HEK293 (cell line): ENCODE measurements at regions not wholly inside any gene's neighbourhood (a gene's known extent, or its start where the extent isn't known, plus 50 kb on each side); places are given as distances from the start of the nearest gene placed in this dataset.

Experiments used
- CTCF ChIA-PET: fragments of 350-600 bp; formaldehyde crosslinking; extraction: SDS; loops from one replicate; lab custom pipeline; 2021; ENCODE audit warnings: antibody characterized with exemption; lab: Yijun Ruan, JAX
- POLR2A ChIA-PET: fragments of 300-600 bp; formaldehyde crosslinking; extraction: SDS; loops from one replicate; lab custom pipeline; 2020; ENCODE audit warnings: antibody characterized with exemption, inconsistent platforms; lab: Yijun Ruan, JAX
- H3K27ac ChIP-seq: fragments of 200-500 bp; sonication (Bioruptor generic); 2 replicates; pipeline ENCODE4 v1.5.1; 2014; ENCODE audit warnings: low read depth, low read length, control low read depth, inconsistent platforms; ENCODE audit errors: extremely low read depth
- H3K36me3 ChIP-seq, 2 experiments: fragments of 200-500 bp in 1 of 2; sonication (Bioruptor generic) in 1 of 2; 1 replicate in 1 of 2; 2 replicates in 1 of 2; pipeline ENCODE4 v1.5.1; 2014 to 2017; ENCODE audit warnings: inconsistent platforms in 2 of 2, low read length in 2 of 2; ENCODE audit not compliant: control insufficient read depth in 2 of 2, insufficient read depth in 1 of 2
- H3K4me1 ChIP-seq: fragments of 200-500 bp; sonication (Bioruptor generic); 2 replicates; pipeline ENCODE4 v1.5.1; 2014; ENCODE audit warnings: mild to moderate bottlenecking, low read length, inconsistent platforms; ENCODE audit not compliant: control insufficient read depth, insufficient read depth
- H3K4me3 ChIP-seq: 2 replicates; pipeline ENCODE4 v1.5.1; 2011; ENCODE audit warnings: low read depth, mild to moderate bottlenecking, control low read depth, low read length, moderate library complexity
- H3K9me3 ChIP-seq: fragments of 200-500 bp; sonication (Bioruptor generic); 2 replicates; pipeline ENCODE4 v1.5.1; 2014; ENCODE audit warnings: low read depth, low read length, inconsistent platforms; ENCODE audit not compliant: control insufficient read depth, insufficient read depth
- SETDB1 ChIP-seq: IDR thresholded peaks from one replicate; pipeline ENCODE4 v1.6.1; 2017; ENCODE audit warnings: mild to moderate bottlenecking, low read length, moderate library complexity, mixed read lengths; ENCODE audit not compliant: insufficient read length
- YY1 ChIP-seq: fragments of 450-650 bp; formaldehyde crosslinking; IDR thresholded peaks from 2 replicates; pipeline ENCODE4 v1.5.1; 2018; ENCODE audit warnings: missing biosample characterization, missing genetic modification characterization
- ZNF169 ChIP-seq: fragments of 450-650 bp; formaldehyde crosslinking; IDR thresholded peaks from 2 replicates; pipeline ENCODE4 v1.5.1; 2016; ENCODE audit warnings: missing biosample characterization, missing genetic modification characterization
- ZNF202 ChIP-seq: fragments of 450-650 bp; formaldehyde crosslinking; IDR thresholded peaks from 2 replicates; pipeline ENCODE4 v1.5.1; 2016; ENCODE audit warnings: missing biosample characterization, missing genetic modification characterization, borderline replicate concordance
- ZNF239 ChIP-seq: fragments of 450-650 bp; formaldehyde crosslinking; IDR thresholded peaks from 2 replicates; pipeline ENCODE4 v1.5.1; 2016; ENCODE audit warnings: missing biosample characterization, missing genetic modification characterization
- ZNF335 ChIP-seq: fragments of 450-650 bp; formaldehyde crosslinking; conservative IDR thresholded peaks from 2 replicates; pipeline ENCODE4 v1.5.1; 2016; ENCODE audit warnings: missing biosample characterization, missing genetic modification characterization
- ZNF416 ChIP-seq: fragments of 450-650 bp; formaldehyde crosslinking; IDR thresholded peaks from 2 replicates; pipeline ENCODE4 v1.5.1; 2016; ENCODE audit warnings: missing biosample characterization, missing genetic modification characterization
- ZNF585B ChIP-seq: fragments of 450-650 bp; formaldehyde crosslinking; IDR thresholded peaks from 2 replicates; pipeline ENCODE4 v1.5.1; 2016; ENCODE audit warnings: missing biosample characterization, missing genetic modification characterization
- ZNF654 ChIP-seq: fragments of 450-650 bp; formaldehyde crosslinking; IDR thresholded peaks from 2 replicates; pipeline ENCODE4 v1.5.1; 2016; ENCODE audit warnings: low read depth, missing biosample characterization, missing genetic modification characterization
- ZNF677 ChIP-seq: fragments of 450-650 bp; IDR thresholded peaks from 2 replicates; pipeline ENCODE4 v1.5.0; 2018; ENCODE audit warnings: missing biosample characterization, mild to moderate bottlenecking, missing genetic modification characterization, moderate library complexity
- TF ChIP-seq, protein P1 (sequence below): fragments of 450-650 bp; formaldehyde crosslinking; IDR thresholded peaks from 2 replicates; pipeline ENCODE4 v1.5.1; 2016; ENCODE audit warnings: missing biosample characterization, missing genetic modification characterization, low read depth
- TF ChIP-seq, protein P2 (sequence below): IDR thresholded peaks from 2 replicates; pipeline ENCODE4 v1.6.1; 2011; ENCODE audit warnings: mild to moderate bottlenecking, low read depth, low read length, borderline replicate concordance
- TF ChIP-seq, protein P3 (sequence below): fragments of 450-650 bp; formaldehyde crosslinking; IDR thresholded peaks from 2 replicates; pipeline ENCODE4 v1.5.1; 2016; ENCODE audit warnings: missing biosample characterization, missing genetic modification characterization

DNA sequence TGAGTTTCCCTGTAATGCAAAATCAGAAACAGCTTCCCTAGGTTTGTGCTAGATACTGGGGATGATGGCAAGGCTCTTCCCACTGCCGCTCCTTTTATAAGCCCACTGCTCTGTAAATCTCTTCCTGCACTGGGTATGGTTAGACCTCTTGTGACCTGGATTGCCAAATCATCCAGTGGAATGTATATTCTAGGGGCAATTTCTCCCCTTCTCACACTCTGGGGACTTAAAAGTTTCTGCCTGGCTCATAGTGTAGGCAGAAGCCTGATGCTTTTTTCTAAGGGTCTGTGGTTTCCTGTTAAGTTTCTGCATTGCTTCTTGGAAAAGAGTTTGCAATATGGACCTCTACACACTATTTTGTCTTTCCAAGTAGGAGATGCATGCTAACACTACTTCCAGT lies 1582.0 kb upstream of the PCDH20 start (continued):
- TF ChIP-seq, protein P1, sequence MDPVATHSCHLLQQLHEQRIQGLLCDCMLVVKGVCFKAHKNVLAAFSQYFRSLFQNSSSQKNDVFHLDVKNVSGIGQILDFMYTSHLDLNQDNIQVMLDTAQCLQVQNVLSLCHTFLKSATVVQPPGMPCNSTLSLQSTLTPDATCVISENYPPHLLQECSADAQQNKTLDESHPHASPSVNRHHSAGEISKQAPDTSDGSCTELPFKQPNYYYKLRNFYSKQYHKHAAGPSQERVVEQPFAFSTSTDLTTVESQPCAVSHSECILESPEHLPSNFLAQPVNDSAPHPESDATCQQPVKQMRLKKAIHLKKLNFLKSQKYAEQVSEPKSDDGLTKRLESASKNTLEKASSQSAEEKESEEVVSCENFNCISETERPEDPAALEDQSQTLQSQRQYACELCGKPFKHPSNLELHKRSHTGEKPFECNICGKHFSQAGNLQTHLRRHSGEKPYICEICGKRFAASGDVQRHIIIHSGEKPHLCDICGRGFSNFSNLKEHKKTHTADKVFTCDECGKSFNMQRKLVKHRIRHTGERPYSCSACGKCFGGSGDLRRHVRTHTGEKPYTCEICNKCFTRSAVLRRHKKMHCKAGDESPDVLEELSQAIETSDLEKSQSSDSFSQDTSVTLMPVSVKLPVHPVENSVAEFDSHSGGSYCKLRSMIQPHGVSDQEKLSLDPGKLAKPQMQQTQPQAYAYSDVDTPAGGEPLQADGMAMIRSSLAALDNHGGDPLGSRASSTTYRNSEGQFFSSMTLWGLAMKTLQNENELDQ (tag by site-specific recombination), result no peak
- no peak for TF ChIP-seq SETDB1
- TF ChIP-seq ZNF677 (tag by site-specific recombination), result no peak
- TF ChIP-seq, protein P2, sequence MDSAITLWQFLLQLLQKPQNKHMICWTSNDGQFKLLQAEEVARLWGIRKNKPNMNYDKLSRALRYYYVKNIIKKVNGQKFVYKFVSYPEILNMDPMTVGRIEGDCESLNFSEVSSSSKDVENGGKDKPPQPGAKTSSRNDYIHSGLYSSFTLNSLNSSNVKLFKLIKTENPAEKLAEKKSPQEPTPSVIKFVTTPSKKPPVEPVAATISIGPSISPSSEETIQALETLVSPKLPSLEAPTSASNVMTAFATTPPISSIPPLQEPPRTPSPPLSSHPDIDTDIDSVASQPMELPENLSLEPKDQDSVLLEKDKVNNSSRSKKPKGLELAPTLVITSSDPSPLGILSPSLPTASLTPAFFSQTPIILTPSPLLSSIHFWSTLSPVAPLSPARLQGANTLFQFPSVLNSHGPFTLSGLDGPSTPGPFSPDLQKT, result no peak
- TF ChIP-seq ZNF335 (tag by site-specific recombination), result no peak
- TF ChIP-seq, protein P3, sequence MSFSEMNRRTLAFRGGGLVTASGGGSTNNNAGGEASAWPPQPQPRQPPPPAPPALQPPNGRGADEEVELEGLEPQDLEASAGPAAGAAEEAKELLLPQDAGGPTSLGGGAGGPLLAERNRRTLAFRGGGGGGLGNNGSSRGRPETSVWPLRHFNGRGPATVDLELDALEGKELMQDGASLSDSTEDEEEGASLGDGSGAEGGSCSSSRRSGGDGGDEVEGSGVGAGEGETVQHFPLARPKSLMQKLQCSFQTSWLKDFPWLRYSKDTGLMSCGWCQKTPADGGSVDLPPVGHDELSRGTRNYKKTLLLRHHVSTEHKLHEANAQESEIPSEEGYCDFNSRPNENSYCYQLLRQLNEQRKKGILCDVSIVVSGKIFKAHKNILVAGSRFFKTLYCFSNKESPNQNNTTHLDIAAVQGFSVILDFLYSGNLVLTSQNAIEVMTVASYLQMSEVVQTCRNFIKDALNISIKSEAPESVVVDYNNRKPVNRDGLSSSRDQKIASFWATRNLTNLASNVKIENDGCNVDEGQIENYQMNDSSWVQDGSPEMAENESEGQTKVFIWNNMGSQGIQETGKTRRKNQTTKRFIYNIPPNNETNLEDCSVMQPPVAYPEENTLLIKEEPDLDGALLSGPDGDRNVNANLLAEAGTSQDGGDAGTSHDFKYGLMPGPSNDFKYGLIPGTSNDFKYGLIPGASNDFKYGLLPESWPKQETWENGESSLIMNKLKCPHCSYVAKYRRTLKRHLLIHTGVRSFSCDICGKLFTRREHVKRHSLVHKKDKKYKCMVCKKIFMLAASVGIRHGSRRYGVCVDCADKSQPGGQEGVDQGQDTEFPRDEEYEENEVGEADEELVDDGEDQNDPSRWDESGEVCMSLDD (tag by site-specific recombination), result no peak

DNA sequence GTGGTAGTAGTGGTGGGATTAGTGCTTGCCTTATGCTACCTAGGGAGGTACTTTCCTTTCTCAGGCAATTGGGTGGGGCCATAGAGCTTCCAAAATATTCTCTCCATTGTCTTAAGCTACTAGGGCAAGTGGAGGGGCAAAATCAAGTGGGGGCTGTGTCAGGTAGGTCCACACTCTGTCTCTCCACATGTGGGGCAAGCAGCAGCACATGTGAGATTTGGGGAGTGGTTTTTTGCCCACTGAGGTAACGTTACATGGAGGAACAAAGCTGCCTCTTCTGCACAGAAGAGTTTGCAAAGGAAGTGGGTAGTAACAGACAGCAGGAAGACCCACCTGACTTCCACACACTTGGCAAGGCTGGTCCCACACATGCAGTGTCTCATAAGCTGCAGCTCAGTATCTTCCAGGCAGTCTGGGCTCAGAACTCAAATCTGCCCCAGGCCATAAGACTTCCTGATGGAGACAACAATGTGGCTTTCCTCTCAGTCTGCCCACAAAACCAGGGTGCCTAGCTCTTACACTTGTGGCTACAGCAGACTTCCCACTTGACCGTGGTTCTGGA lies 1581.5 kb upstream of the PCDH20 start:
- Histone ChIP-seq H3K4me3 (no peak overlapping the region), H3K36me3 (no peaks in the 10 kb centered on the region), H3K27ac (no peak overlapping the region), H3K9me3 (no peaks in the 10 kb centered on the region), H3K4me1 (no peaks in the 10 kb centered on the region)
- POLR2A ChIA-PET, result no interaction called here
- TF ChIP-seq YY1 (no peak), ZNF654 (tag by site-specific recombination) (no peak), ZNF239 (tag by site-specific recombination) (no peak), ZNF416 (tag by site-specific recombination) (no peak), ZNF202 (tag by site-specific recombination) (no peak)
- TF ChIP-seq, protein P1 (tag by site-specific recombination), result no peak
- CTCF ChIA-PET, result interaction anchor here (0.5 kb wide), 1 partner anchor 10 kb away, joined by 3 read pairs; no protein-coding TSS in a partner anchor

- no peak overlapping the region for H3K4me3 ChIP-seq
- peak; percentile 35; the same call in 1 of the 2 replicates for TF ChIP-seq ZNF585B (tag by site-specific recombination)
- no peak for TF ChIP-seq ZNF169 (tag by site-specific recombination)
- H3K36me3 ChIP-seq, result no peaks in the 10 kb centered on the region
- ChIA-PET CTCF (no interaction called here), POLR2A (no interaction called here)
- H3K4me1 ChIP-seq, result no peaks in the 10 kb centered on the region
- no peaks in the 10 kb centered on the region for H3K9me3 ChIP-seq
- H3K27ac ChIP-seq, result no peak overlapping the region
Measured at GRCh38 chr13:62973804-62974203, 1558.2 kb upstream of the PCDH20 start.
